ENCODE measurements at regions not wholly inside any gene's neighbourhood (a gene's known extent, or its start where the extent isn't known, plus 50 kb on each side); places are given as distances from the start of the nearest gene placed in this dataset.
A peak's percentile ranks its signal among the peaks of the same experiment; 100 is the strongest.

DNA sequence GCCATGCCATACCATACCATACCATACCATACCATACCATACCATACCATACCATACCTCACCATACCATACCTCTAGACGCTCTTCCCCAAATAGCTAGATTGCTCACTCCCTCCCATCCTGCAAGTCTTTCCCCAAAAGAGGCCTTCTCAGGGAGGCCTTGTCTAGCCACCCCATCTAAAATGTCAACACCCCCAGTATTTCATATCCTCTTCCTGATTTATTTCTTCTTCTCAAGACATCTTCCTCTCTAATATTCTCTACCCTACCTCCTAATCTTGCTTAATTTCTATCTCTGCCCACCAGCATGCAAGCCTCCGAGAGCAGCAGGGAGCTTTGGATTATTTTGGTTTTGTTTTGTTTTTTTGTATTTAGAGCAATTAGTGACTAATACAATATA lies 225.2 kb upstream of the RREB1 start:
- Mint-ChIP-seq H3K27ac (ENCODE audit: unreplicated experiment) (peak overlapping the region; percentile 63), H3K9me3 (ENCODE audit: low read depth, unreplicated experiment) (no peaks in the 10 kb centered on the region), H3K4me3 (ENCODE audit: low read depth, unreplicated experiment) (no peak overlapping the region), H3K27me3 (ENCODE audit: unreplicated experiment) (no peaks in the 10 kb centered on the region), H3K4me1 (ENCODE audit: low read depth, unreplicated experiment) (peaks cover 27% of the 10 kb centered on the region), H3K36me3 (ENCODE audit: insufficient read depth, unreplicated experiment) (peaks cover 4% of the 10 kb centered on the region)
- intact Hi-C loops (cut with micrococcal nuclease; ENCODE audit: unreplicated experiment) = no loop called here
- BruUV-seq (replicated peaks) = no TSS peak
- TF ChIP-seq, protein P1, sequence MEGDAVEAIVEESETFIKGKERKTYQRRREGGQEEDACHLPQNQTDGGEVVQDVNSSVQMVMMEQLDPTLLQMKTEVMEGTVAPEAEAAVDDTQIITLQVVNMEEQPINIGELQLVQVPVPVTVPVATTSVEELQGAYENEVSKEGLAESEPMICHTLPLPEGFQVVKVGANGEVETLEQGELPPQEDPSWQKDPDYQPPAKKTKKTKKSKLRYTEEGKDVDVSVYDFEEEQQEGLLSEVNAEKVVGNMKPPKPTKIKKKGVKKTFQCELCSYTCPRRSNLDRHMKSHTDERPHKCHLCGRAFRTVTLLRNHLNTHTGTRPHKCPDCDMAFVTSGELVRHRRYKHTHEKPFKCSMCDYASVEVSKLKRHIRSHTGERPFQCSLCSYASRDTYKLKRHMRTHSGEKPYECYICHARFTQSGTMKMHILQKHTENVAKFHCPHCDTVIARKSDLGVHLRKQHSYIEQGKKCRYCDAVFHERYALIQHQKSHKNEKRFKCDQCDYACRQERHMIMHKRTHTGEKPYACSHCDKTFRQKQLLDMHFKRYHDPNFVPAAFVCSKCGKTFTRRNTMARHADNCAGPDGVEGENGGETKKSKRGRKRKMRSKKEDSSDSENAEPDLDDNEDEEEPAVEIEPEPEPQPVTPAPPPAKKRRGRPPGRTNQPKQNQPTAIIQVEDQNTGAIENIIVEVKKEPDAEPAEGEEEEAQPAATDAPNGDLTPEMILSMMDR (IDR thresholded peaks at IDR 0.05; ENCODE audit: unreplicated experiment) = no peak
- no peak for DNase-seq
- CTCF ChIA-PET = no interaction called here

DNA sequence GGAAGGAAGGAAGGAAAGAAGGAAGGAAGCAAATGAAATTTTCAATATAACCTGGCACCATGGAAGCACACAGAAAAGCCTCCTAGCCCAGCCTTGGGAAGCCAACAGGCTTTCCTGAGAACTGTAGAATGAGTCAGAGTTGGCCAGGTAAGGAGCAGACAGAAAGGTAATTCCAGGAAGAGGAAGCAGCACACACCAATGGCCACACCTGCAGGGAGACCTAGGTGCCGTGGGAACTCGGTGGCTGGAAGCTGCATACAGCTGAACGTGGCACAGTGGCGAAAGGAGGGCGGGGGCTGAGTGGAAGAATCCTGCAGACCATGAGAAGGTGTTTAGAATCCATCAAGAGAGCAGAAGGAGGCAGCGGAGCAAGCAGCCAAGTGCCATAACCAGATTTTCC lies 224.8 kb upstream of the RREB1 start:
- H3K4me1 Mint-ChIP-seq (ENCODE audit: low read depth, unreplicated experiment) = peaks cover 27% of the 10 kb centered on the region
- no peak overlapping the region for H3K4me3 Mint-ChIP-seq (ENCODE audit: low read depth, unreplicated experiment)
- H3K27ac Mint-ChIP-seq (ENCODE audit: unreplicated experiment) = peak overlapping the region; percentile 63
- intact Hi-C loops (cut with micrococcal nuclease; ENCODE audit: unreplicated experiment) = no loop called here
- BruUV-seq (replicated peaks) = no TSS peak
- TF ChIP-seq, protein P1 (IDR thresholded peaks at IDR 0.05; ENCODE audit: unreplicated experiment) = no peak
- CTCF ChIA-PET = no interaction called here
- no peaks in the 10 kb centered on the region for H3K9me3 Mint-ChIP-seq (ENCODE audit: low read depth, unreplicated experiment)
- DNase-seq = no peak
- peaks cover 4% of the 10 kb centered on the region for H3K36me3 Mint-ChIP-seq (ENCODE audit: insufficient read depth, unreplicated experiment)
- no peaks in the 10 kb centered on the region for H3K27me3 Mint-ChIP-seq (ENCODE audit: unreplicated experiment)

DNA sequence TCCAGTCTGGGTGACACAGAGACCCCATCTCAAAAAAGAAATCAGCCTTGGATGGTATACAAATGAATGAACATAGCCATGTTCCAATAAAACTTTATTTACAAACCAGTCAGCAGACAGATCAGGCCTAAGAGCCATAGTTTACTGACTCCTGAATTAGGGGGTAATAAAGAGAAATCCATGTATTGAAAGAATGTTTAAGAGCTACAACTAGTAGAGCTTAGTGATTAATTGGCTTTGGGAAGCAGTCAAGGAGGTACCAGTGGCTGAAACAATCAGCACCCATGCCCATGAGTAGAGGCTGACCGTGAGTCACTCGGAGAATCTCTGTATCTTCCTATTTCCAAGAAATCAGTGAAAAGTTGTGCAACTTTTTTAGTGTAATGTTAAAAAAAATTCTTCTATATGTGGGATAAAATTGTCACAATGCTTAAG lies 223.6 kb upstream of the RREB1 start:
- peaks cover 23% of the 10 kb centered on the region for H3K4me1 Mint-ChIP-seq (ENCODE audit: low read depth, unreplicated experiment)
- H3K4me3 Mint-ChIP-seq (ENCODE audit: low read depth, unreplicated experiment) = no peak overlapping the region
- no TSS peak for BruUV-seq (replicated peaks)
- CTCF ChIA-PET = no interaction called here
- H3K27ac Mint-ChIP-seq (ENCODE audit: unreplicated experiment) = no peak overlapping the region
- H3K27me3 Mint-ChIP-seq (ENCODE audit: unreplicated experiment) = no peaks in the 10 kb centered on the region
- TF ChIP-seq, protein P1 (IDR thresholded peaks at IDR 0.05; ENCODE audit: unreplicated experiment) = no peak
- intact Hi-C loops (cut with micrococcal nuclease; ENCODE audit: unreplicated experiment) = no loop called here
- no peaks in the 10 kb centered on the region for H3K9me3 Mint-ChIP-seq (ENCODE audit: low read depth, unreplicated experiment)
- peaks cover 4% of the 10 kb centered on the region for H3K36me3 Mint-ChIP-seq (ENCODE audit: insufficient read depth, unreplicated experiment)
- DNase-seq = no peak

DNA sequence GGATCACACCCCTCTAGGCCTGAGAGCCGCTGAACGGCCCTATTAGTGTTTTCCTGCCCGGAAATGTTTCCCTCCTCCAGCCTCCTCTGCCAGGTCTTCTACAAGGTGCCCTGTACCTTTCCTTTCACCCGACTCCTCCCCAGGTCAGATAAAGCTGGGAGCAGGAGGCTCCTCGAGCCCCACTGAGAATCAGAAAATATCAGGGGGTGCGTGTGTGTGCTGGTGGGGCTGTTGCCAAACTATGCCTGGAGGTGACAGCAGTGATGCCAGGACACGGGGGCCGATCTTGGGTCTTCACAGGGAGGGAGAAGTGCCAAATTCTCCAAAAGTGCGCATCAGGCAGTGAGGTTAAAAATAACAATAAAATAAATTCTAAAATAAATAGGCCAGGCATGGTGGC lies 222.8 kb upstream of the RREB1 start:
- DNase-seq = no peak
- Mint-ChIP-seq H3K9me3 (ENCODE audit: low read depth, unreplicated experiment) (no peaks in the 10 kb centered on the region), H3K27me3 (ENCODE audit: unreplicated experiment) (no peaks in the 10 kb centered on the region), H3K4me3 (ENCODE audit: low read depth, unreplicated experiment) (no peak overlapping the region), H3K4me1 (ENCODE audit: low read depth, unreplicated experiment) (peaks cover 16% of the 10 kb centered on the region), H3K27ac (ENCODE audit: unreplicated experiment) (no peak overlapping the region), H3K36me3 (ENCODE audit: insufficient read depth, unreplicated experiment) (no peaks in the 10 kb centered on the region)
- BruUV-seq (replicated peaks) = no TSS peak
- TF ChIP-seq, protein P1 (IDR thresholded peaks at IDR 0.05; ENCODE audit: unreplicated experiment) = no peak
- intact Hi-C loops (cut with micrococcal nuclease; ENCODE audit: unreplicated experiment) = no loop called here
- CTCF ChIA-PET = no interaction called here

Measured in Calu3 (cell line).